Activated naive CD8-positive, alpha-beta T cell treated with anti-CD3 and anti-CD28 coated beads, Interleukin-2, amount 10 ng/mL, durations not matched to agents 7 days and 5 days (primary cell): ENCODE measurements at regions not wholly inside any gene's neighbourhood (a gene's known extent, or its start where the extent isn't known, plus 50 kb on each side); places are given as distances from the start of the nearest gene placed in this dataset.
"Not testable (repeated sequence)": the region's sequence is repeated elsewhere in the genome, so short reads cannot be mapped to it uniquely, and the experiment has no call there.

Experiments used
- ATAC-seq: fragments of 150-1000 bp; cut with Tn5 transposase; one replicate; pipeline ENCODE4 v1.10.0; 2021; ENCODE audit warnings: low read depth, moderate library complexity
- POLR2A ChIA-PET: fragments of 350-600 bp; sonication (Branson Sonifier 250); formaldehyde crosslinking; loops from one replicate; lab custom pipeline; 2021; ENCODE audit warnings: antibody characterized with exemption; lab: Charles Lee
- DNase-seq: peaks from one replicate; pipeline ENCODE4 v3.0.0; 2021
- H3K27ac Mint-ChIP-seq: one replicate; pipeline ENCODE4 v1.8.0; 2022; ENCODE audit warnings: mild to moderate bottlenecking, mixed read lengths
- H3K27me3 Mint-ChIP-seq: one replicate; pipeline ENCODE4 v1.8.0; 2022; ENCODE audit warnings: mild to moderate bottlenecking, moderate library complexity, mixed read lengths
- H3K36me3 Mint-ChIP-seq: one replicate; pipeline ENCODE4 v1.8.0; 2021; ENCODE audit warnings: mild to moderate bottlenecking, mixed read lengths
- H3K4me1 Mint-ChIP-seq: one replicate; pipeline ENCODE4 v1.8.0; 2021; ENCODE audit warnings: mixed read lengths
- H3K4me3 Mint-ChIP-seq: one replicate; pipeline ENCODE4 v1.8.0; 2022; ENCODE audit warnings: mild to moderate bottlenecking, moderate library complexity, mixed read lengths
- H3K9me3 Mint-ChIP-seq: one replicate; pipeline ENCODE4 v1.8.0; 2021; ENCODE audit warnings: mixed read lengths

DNA sequence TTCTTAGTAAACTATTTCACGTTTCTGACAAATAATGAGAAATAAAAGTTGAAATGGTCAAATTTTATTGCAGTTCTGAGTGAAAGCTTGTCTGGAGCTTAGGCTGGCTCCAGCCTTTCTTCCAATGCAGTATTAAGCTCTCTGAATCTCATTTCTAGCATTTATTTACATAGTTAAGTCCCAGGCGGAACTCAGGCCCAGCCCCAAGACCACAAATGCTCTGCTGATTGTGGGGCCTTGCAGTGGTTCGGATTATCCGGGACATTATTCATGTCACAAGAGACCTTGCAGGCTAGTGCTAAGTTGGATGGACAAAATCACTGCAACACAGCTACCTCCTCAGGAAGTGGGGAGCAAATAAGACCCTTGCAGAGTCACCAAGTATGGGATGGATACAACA lies 2009.3 kb upstream of the CELF4 start:
- peaks cover 3% of the 10 kb centered on the region for H3K9me3 Mint-ChIP-seq
- H3K36me3 Mint-ChIP-seq = no peaks in the 10 kb centered on the region
- POLR2A ChIA-PET = no interaction called here
- no peak for ATAC-seq
- no peak overlapping the region for H3K27ac Mint-ChIP-seq
- no peaks in the 10 kb centered on the region for H3K4me1 Mint-ChIP-seq
- no peak for DNase-seq
- no peak overlapping the region for H3K4me3 Mint-ChIP-seq
- no peaks in the 10 kb centered on the region for H3K27me3 Mint-ChIP-seq

DNA sequence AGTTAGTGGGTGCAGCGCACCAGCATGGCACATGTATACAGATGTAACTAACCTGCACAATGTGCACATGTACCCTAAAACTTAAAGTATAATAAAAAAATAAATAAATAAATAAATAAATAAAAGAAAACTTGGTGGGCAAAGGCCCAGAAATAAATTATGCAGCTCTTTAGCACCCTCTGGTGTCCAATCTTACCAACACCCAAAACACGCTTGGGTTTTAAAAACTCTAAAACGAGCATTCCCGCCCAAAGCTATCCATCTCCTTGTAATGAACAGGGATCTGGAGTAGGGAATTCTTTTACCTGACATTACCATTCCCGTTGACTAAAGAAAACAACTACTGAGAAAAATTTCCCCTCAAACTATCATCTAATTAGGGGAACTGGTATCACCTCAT lies 2005.9 kb upstream of the CELF4 start:
- no peaks in the 10 kb centered on the region for H3K27me3 Mint-ChIP-seq
- POLR2A ChIA-PET = no interaction called here
- H3K4me1 Mint-ChIP-seq = no peaks in the 10 kb centered on the region
- H3K27ac Mint-ChIP-seq = no peak overlapping the region
- H3K36me3 Mint-ChIP-seq = no peaks in the 10 kb centered on the region
- no peak overlapping the region for H3K4me3 Mint-ChIP-seq
- peaks cover 3% of the 10 kb centered on the region for H3K9me3 Mint-ChIP-seq
- no peak for ATAC-seq
- DNase-seq = no peak

DNA sequence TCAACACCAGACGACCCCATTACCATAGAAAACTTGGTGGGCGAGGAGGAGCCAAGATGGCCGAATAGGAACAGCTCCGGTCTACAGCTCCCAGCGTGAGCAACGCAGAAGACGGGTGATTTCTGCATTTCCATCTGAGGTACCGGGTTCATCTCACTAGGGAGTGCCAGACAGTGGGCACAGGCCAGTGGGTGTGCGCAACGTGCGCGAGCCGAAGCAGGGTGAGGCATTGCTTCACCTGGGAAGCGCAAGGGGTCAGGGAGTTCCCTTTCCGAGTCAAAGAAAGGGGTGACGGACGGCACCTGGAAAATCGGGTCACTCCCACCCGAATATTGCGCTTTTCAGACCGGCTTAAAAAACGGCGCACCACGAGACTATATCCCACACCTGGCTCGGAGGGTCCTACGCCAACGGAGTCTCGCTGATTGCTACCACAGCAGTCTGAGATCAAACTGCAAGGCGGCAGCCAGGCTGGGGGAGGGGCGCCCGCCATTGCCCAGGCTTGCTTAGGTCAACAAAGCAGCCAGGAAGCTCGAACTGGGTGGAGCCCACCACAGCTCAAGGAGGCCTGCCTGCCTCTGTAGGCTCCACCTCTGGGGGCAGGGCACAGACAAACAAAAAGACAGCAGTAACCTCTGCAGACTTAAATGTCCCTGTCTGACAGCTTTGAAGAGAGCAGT lies 2000.1 kb upstream of the CELF4 start:
- DNase-seq, ATAC-seq, H3K27me3 Mint-ChIP-seq, H3K27ac Mint-ChIP-seq, POLR2A ChIA-PET, H3K9me3 Mint-ChIP-seq, H3K36me3 Mint-ChIP-seq, H3K4me3 Mint-ChIP-seq, H3K4me1 Mint-ChIP-seq: not testable (repeated sequence)

- POLR2A ChIA-PET = no interaction called here
- H3K27ac Mint-ChIP-seq = no peak overlapping the region
- H3K36me3 Mint-ChIP-seq = no peaks in the 10 kb centered on the region
- DNase-seq (no peak), ATAC-seq (no peak)
- H3K9me3 Mint-ChIP-seq = peaks cover 7% of the 10 kb centered on the region
- H3K27me3 Mint-ChIP-seq = no peaks in the 10 kb centered on the region
- no peaks in the 10 kb centered on the region for H3K4me1 Mint-ChIP-seq
- no peak overlapping the region for H3K4me3 Mint-ChIP-seq
These were observed 1999.1 kb upstream of the CELF4 start for GRCh38 chr18:39564716-39565115.

DNA sequence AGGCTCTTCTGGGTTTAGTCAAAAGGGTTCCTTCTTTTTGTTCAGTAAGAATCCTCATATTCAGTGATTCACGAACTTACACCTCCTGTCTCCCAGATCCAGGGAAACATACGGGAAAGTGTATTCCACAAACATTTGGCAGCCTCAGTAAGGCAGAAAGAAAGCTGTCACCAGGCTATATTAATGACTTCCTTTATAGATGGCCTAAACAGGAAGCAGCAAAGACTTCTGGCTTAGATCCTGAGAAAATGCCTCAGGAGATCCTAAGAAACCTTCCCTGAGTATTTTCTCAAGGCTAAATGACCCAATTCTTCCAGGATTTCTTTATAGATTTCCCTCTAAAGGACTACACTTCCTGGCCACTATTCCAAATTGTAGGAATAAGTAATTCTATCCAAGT lies 1995.5 kb upstream of the CELF4 start:
- H3K36me3 Mint-ChIP-seq = no peaks in the 10 kb centered on the region
- H3K27me3 Mint-ChIP-seq = no peaks in the 10 kb centered on the region
- POLR2A ChIA-PET = no interaction called here

DNA sequence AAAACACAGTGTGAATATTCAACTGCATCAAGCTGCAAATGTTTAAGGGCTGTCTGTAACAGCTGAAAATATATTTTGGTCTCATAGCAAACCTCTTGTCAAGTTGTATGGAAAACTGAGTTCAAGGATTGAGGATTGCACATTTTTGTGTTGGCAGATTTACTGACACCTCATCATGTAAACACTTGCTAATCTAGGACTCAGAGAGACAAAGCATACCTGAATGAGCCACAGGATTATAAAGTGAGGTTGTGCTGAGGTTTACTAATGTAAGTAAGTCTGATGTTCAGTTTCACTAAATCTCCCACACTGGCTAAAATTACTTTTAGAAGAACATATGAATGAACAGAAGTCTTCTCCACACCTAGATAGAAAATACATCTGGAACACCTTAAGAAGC lies 1993.1 kb upstream of the CELF4 start:
- Mint-ChIP-seq H3K9me3 (peaks cover 2% of the 10 kb centered on the region), H3K36me3 (no peaks in the 10 kb centered on the region), H3K27me3 (no peaks in the 10 kb centered on the region), H3K27ac (no peak overlapping the region), H3K4me3 (no peak overlapping the region), H3K4me1 (no peaks in the 10 kb centered on the region)
- ATAC-seq (no peak), DNase-seq (no peak)
- POLR2A ChIA-PET = no interaction called here

More for the DNA sequence above, 1995.5 kb upstream of the CELF4 start:
- no peaks in the 10 kb centered on the region for H3K4me1 Mint-ChIP-seq
- no peak overlapping the region for H3K4me3 Mint-ChIP-seq
- DNase-seq (no peak), ATAC-seq (no peak)
- peaks cover 7% of the 10 kb centered on the region for H3K9me3 Mint-ChIP-seq
- no peak overlapping the region for H3K27ac Mint-ChIP-seq

GRCh38 chr18:39555496-39555895 lies 1989.9 kb upstream of the CELF4 start:
- H3K27ac Mint-ChIP-seq = no peak overlapping the region
- DNase-seq = no peak
- POLR2A ChIA-PET = no interaction called here
- H3K36me3 Mint-ChIP-seq = no peaks in the 10 kb centered on the region
- no peak for ATAC-seq
- no peaks in the 10 kb centered on the region for H3K4me1 Mint-ChIP-seq
- H3K27me3 Mint-ChIP-seq = no peaks in the 10 kb centered on the region
- no peak overlapping the region for H3K4me3 Mint-ChIP-seq
- H3K9me3 Mint-ChIP-seq = no peaks in the 10 kb centered on the region

DNA sequence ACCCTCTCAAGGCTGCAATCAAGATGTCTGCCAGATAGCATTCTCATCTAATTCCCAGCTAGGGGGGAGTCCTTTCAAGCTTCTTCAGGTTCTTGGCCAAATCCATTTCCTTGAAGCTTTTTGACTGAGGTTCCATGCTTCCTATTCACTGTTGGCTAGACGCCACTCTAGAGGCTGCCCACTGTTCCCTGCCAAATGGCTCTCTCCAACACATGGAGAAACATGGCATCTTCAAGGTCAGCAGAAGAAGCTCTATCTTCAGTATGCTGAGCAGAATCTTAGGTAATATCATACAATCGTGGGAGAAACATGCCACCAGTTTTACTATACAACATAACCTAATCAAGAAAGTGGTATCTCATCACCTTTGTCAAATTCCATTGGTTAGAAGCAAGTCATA lies 1985.1 kb upstream of the CELF4 start:
- ATAC-seq = no peak
- DNase-seq = no peak
- Mint-ChIP-seq H3K27me3 (no peaks in the 10 kb centered on the region), H3K27ac (no peak overlapping the region), H3K36me3 (no peaks in the 10 kb centered on the region), H3K4me3 (no peak overlapping the region), H3K4me1 (no peaks in the 10 kb centered on the region), H3K9me3 (no peaks in the 10 kb centered on the region)
- POLR2A ChIA-PET = no interaction called here

DNA sequence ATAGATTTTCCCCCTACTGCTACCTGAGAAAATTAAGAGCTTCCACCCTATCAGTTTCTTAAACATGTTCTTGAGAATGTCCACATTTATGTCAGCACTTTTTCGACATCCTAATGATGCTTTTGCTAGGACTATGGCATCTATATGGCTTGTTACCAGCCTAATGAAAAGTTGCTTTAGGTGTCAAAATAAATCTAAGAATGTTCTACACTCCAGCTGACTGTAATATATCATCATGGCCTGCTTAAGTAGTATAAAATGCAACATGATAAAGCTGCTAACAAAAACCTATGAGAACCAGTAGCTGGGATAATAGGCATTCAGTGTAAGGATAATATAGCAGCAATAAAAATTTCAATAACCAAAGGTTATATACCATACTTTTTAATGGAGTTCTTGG lies 1983.5 kb upstream of the CELF4 start:
- Mint-ChIP-seq H3K27ac (no peak overlapping the region), H3K4me1 (no peaks in the 10 kb centered on the region), H3K27me3 (no peaks in the 10 kb centered on the region), H3K36me3 (no peaks in the 10 kb centered on the region), H3K4me3 (no peak overlapping the region), H3K9me3 (no peaks in the 10 kb centered on the region)
- no peak for DNase-seq
- no peak for ATAC-seq
- POLR2A ChIA-PET = no interaction called here

DNA sequence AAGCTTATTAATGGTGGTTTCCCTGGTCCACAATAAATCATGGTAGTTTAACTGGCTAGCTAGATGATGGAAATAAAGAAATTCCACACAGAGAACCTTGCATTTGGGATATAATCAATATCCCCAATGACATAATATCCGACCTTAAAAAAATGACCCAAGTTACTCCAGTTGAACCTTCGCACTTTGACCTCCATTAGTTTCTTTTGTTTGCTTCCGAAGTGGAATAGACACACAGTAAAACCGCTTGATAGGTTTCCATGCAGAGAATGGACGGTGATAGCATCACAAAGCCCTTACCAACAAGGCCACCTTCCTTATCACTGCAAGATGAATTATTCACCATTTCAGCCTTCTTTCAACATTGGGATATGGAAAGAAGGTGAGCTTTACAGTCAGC lies 1966.1 kb upstream of the CELF4 start:
- POLR2A ChIA-PET = no interaction called here
- Mint-ChIP-seq H3K36me3 (no peaks in the 10 kb centered on the region), H3K4me3 (no peak overlapping the region), H3K4me1 (no peaks in the 10 kb centered on the region), H3K9me3 (peaks cover 5% of the 10 kb centered on the region), H3K27ac (no peak overlapping the region), H3K27me3 (no peaks in the 10 kb centered on the region)
- DNase-seq (no peak), ATAC-seq (no peak)

DNA sequence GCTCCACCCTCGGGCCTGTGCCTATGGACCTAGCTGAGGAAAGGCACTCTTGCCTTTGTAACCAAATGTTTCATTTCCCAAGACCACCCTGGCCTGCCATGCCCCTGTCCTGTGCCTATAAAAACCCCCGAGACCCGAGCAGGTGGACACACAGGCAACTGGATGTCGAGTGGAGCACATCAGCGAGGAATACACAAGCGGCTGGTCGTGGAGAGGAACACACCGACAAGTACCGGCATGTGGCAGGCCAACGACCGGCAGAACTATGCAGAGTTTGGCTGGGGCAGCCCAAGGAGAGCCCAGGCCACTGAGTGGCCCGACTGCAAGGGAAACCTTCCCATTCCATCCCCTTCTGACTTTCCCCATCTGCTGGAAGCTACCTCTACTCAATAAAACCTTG lies 1963.8 kb upstream of the CELF4 start:
- Mint-ChIP-seq H3K4me3 (no peak overlapping the region), H3K4me1 (no peaks in the 10 kb centered on the region), H3K27ac (no peak overlapping the region), H3K36me3 (no peaks in the 10 kb centered on the region), H3K9me3 (peaks cover 5% of the 10 kb centered on the region), H3K27me3 (no peaks in the 10 kb centered on the region)
- POLR2A ChIA-PET = no interaction called here
- ATAC-seq = no peak
- DNase-seq = no peak

DNA sequence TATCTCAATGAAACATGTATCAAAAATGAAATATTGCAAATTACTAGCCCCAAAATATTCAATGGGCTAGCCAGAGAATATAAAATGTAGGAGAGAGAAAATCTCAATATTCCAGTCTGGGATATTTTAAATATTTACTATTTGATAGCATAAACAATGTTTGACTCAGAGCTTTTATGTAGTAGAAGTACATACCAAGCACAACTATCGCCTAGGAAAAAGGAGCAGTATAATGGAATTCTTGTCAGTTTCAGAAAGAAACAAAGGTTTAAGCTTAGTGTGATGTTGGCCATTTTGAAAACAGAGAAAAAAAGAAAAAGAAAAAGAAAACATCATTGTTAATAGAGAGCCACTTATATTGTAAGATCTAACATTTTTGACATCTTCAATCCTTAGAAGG lies 1961.9 kb upstream of the CELF4 start:
- Mint-ChIP-seq H3K4me1 (no peaks in the 10 kb centered on the region), H3K27ac (no peak overlapping the region), H3K9me3 (peaks cover 5% of the 10 kb centered on the region), H3K27me3 (no peaks in the 10 kb centered on the region), H3K4me3 (no peak overlapping the region), H3K36me3 (no peaks in the 10 kb centered on the region)
- POLR2A ChIA-PET = no interaction called here
- DNase-seq = no peak
- ATAC-seq = no peak

DNA sequence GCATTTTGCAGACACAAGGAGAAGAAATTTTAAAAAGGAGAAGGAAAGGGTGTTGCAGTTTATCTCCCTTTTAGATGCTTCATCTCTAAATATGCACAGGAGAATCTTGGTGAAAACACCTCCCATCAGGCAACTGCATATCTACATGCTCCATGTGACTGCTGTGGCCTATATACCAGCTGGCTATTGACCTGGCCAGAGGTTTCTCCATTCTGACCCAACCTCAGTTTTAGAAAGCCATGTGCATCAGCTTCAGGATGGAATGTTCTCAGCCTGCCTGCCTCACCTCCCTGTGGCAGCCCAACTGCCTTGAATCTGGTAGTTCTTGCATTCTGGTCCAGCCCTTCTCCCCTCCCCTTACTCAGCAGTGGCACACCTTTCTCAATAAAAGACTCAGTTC lies 1958.8 kb upstream of the CELF4 start:
- Mint-ChIP-seq H3K4me1 (no peaks in the 10 kb centered on the region), H3K4me3 (no peak overlapping the region), H3K36me3 (no peaks in the 10 kb centered on the region), H3K9me3 (no peaks in the 10 kb centered on the region), H3K27me3 (no peaks in the 10 kb centered on the region), H3K27ac (no peak overlapping the region)
- POLR2A ChIA-PET = no interaction called here
- no peak for ATAC-seq
- DNase-seq = no peak

DNA sequence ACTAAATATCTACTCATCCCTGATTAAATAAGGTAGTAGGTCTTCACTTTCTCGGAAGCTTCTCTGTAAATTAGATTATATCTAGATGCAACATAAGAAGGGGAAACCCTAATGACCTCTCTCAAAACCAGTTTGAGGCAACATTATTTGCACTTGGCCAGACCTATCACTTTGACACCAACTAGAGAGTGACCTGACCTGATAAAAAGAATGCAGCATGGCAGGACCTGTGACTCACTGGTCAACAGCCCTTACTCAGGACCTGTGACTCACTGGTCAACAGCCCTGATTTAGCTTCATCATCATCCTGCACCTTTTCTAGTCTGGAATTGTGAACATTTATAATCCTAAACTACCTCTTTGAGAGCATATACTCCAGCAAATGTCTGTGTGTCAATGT lies 1957.7 kb upstream of the CELF4 start:
- Mint-ChIP-seq H3K27ac (no peak overlapping the region), H3K4me3 (no peak overlapping the region), H3K36me3 (no peaks in the 10 kb centered on the region), H3K4me1 (no peaks in the 10 kb centered on the region), H3K9me3 (no peaks in the 10 kb centered on the region), H3K27me3 (no peaks in the 10 kb centered on the region)
- POLR2A ChIA-PET = no interaction called here
- no peak for DNase-seq
- no peak for ATAC-seq

DNA sequence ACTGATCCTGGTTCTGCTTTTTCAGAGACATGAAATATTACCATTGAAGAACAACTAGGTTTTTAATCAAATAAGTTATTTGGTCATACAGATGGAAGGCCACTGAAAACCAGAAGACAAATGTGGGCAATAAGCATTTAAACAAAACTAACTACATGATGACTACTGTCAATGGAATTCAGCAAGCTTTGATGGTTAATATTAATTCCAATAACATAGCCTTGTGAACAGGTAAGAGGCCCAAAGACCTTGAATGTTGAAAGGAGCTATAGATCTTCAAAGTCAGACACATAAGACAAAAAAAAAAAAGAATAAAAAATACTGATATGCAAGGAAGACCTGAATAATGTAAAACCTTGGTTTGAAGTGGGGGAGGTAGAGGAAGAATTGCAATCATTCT lies 1955.6 kb upstream of the CELF4 start:
- ATAC-seq = no peak
- POLR2A ChIA-PET = no interaction called here

More for the DNA sequence above, 1955.6 kb upstream of the CELF4 start:
- no peak for DNase-seq
- Mint-ChIP-seq H3K9me3 (no peaks in the 10 kb centered on the region), H3K27ac (no peak overlapping the region), H3K36me3 (no peaks in the 10 kb centered on the region), H3K27me3 (no peaks in the 10 kb centered on the region), H3K4me3 (no peak overlapping the region), H3K4me1 (no peaks in the 10 kb centered on the region)
